MM.1S (cell line): ENCODE measurements at regions not wholly inside any gene's neighbourhood (a gene's known extent, or its start where the extent isn't known, plus 50 kb on each side); places are given as distances from the start of the nearest gene placed in this dataset.

Experiments
- EZH2phosphoT487 ChIP-seq: fragments of 300-600 bp; sonication (generic); IDR thresholded peaks from 2 replicates; pipeline ENCODE4 v1.6.1; 2018; ENCODE audit warnings: antibody characterized with exemption, low read length
- TF ChIP-seq, protein P1 (sequence below): fragments of 300-600 bp; sonication (generic); IDR thresholded peaks from 2 replicates; pipeline ENCODE4 v1.5.1; 2016; ENCODE audit warnings: antibody characterized with exemption, low read length, mixed read lengths

DNA sequence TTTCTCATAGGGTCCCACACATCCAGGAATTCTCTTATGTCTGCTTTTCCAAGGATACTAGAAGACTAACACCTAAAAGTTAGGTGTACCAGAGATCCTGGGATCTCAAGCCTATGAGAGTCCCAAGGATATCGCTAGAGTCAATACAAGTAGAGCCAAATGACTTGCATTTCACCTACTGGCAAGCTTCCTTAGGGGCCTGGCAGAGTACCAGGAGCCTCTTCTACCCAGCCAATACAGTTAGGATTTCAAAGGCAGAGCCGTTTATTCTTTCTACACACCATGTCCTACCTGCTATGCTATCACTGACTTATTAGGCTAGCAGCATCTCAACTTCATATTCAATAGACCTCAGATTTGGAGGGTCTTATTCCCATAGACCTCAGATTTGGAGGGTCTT lies 53.5 kb upstream of the UNC5B start:
- TF ChIP-seq, protein P1, sequence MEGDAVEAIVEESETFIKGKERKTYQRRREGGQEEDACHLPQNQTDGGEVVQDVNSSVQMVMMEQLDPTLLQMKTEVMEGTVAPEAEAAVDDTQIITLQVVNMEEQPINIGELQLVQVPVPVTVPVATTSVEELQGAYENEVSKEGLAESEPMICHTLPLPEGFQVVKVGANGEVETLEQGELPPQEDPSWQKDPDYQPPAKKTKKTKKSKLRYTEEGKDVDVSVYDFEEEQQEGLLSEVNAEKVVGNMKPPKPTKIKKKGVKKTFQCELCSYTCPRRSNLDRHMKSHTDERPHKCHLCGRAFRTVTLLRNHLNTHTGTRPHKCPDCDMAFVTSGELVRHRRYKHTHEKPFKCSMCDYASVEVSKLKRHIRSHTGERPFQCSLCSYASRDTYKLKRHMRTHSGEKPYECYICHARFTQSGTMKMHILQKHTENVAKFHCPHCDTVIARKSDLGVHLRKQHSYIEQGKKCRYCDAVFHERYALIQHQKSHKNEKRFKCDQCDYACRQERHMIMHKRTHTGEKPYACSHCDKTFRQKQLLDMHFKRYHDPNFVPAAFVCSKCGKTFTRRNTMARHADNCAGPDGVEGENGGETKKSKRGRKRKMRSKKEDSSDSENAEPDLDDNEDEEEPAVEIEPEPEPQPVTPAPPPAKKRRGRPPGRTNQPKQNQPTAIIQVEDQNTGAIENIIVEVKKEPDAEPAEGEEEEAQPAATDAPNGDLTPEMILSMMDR, result no peak
- TF ChIP-seq EZH2phosphoT487, result no peak
